GM19395 (cell line): ENCODE measurements at regions not wholly inside any gene's neighbourhood (a gene's known extent, or its start where the extent isn't known, plus 50 kb on each side); places are given as distances from the start of the nearest gene placed in this dataset.

Experiments
- ATAC-seq: cut with Tn5 transposase; IDR thresholded peaks from one replicate; pipeline ENCODE4 v1.9.1; 2021; ENCODE audit warnings: mild to moderate bottlenecking, moderate library complexity; ENCODE audit not compliant: unreplicated experiment

- no peak for ATAC-seq
These were observed 93.4 kb upstream of the CDH6 start for GRCh38 chr5:31100047-31100575.

- no peak for ATAC-seq
These were observed 94.7 kb upstream of the CDH6 start for GRCh38 chr5:31098811-31099210.

- ATAC-seq: no peak
These were observed 95.6 kb upstream of the CDH6 start for GRCh38 chr5:31097851-31098250.

GRCh38 chr5:31096238-31096865, 97.1 kb upstream of the CDH6 start:
- ATAC-seq: no peak

- ATAC-seq: no peak
These were observed 97.7 kb upstream of the CDH6 start for GRCh38 chr5:31095796-31096195.

- no peak for ATAC-seq
These were observed 102.0 kb upstream of the CDH6 start for GRCh38 chr5:31091501-31091900.

- ATAC-seq: no peak
These were observed 103.0 kb upstream of the CDH6 start for GRCh38 chr5:31090467-31090866.

GRCh38 chr5:31086839-31087415, 106.6 kb upstream of the CDH6 start:
- ATAC-seq: no peak

GRCh38 chr5:31084871-31085270, 108.6 kb upstream of the CDH6 start:
- no peak for ATAC-seq

- no peak for ATAC-seq
These were observed 110.1 kb upstream of the CDH6 start for GRCh38 chr5:31083364-31083763.

- ATAC-seq: no peak
These were observed 113.8 kb upstream of the CDH6 start for GRCh38 chr5:31079668-31080067.

- no peak for ATAC-seq
These were observed 114.5 kb upstream of the CDH6 start for GRCh38 chr5:31078956-31079355.

- no peak for ATAC-seq
These were observed 117.5 kb upstream of the CDH6 start for GRCh38 chr5:31075981-31076380.

- no peak for ATAC-seq
These were observed 125.2 kb upstream of the CDH6 start for GRCh38 chr5:31068287-31068686.

GRCh38 chr5:31066655-31067328, 126.7 kb upstream of the CDH6 start:
- ATAC-seq: no peak

- no peak for ATAC-seq
These were observed 129.3 kb upstream of the CDH6 start for GRCh38 chr5:31064215-31064614.

- ATAC-seq: no peak
These were observed 130.4 kb upstream of the CDH6 start for GRCh38 chr5:31062902-31063580.

- no peak for ATAC-seq
These were observed 133.6 kb upstream of the CDH6 start for GRCh38 chr5:31059889-31060288.

GRCh38 chr5:31054453-31054852, 139.0 kb upstream of the CDH6 start:
- ATAC-seq: no peak

- no peak for ATAC-seq
These were observed 140.4 kb upstream of the CDH6 start for GRCh38 chr5:31052937-31053658.

GRCh38 chr5:31051316-31051715, 142.2 kb upstream of the CDH6 start:
- ATAC-seq: no peak
